Liver (tissue), 8 donors: ENCODE measurements at regions not wholly inside any gene's neighbourhood (a gene's known extent, or its start where the extent isn't known, plus 50 kb on each side); places are given as distances from the start of the nearest gene placed in this dataset.

Source experiments
- DNase-seq: peaks from one replicate; pipeline ENCODE4 v3.0.0-alpha.2; 2017; ENCODE audit warnings: low spot score
- H3K27ac ChIP-seq, 2 donors: one replicate each; pipeline ENCODE4 v1.7.0; 2013; ENCODE audit warnings: inconsistent platforms in 2 of 2, low read length in 2 of 2, control low read depth in 1 of 2, low read depth in 1 of 2, mild to moderate bottlenecking in 1 of 2
- H3K27me3 ChIP-seq, 4 donors: one replicate each; pipeline versions ENCODE4 v1.6.1 to v1.7.0; 2013; ENCODE audit warnings: low read length in 3 of 4, inconsistent platforms in 1 of 4, mild to moderate bottlenecking in 1 of 4, moderate library complexity in 1 of 4; ENCODE audit not compliant: control insufficient read depth in 4 of 4, insufficient read depth in 4 of 4
- H3K36me3 ChIP-seq, 4 donors: one replicate each; pipeline versions ENCODE4 v1.6.1 to v1.7.0; 2013; ENCODE audit warnings: low read length in 3 of 4, mild to moderate bottlenecking in 3 of 4, low read depth in 1 of 4, moderate library complexity in 1 of 4; ENCODE audit not compliant: control insufficient read depth in 4 of 4, insufficient read depth in 3 of 4
- H3K4me1 ChIP-seq, 4 donors: one replicate each; pipeline versions ENCODE4 v1.6.1 to v1.7.0; 2013; ENCODE audit warnings: low read length in 3 of 4, mild to moderate bottlenecking in 3 of 4, moderate library complexity in 1 of 4; ENCODE audit not compliant: control insufficient read depth in 4 of 4, insufficient read depth in 4 of 4
- H3K4me3 ChIP-seq, 3 donors: one replicate each; pipeline versions ENCODE4 v1.6.1 to v1.7.0; 2013; ENCODE audit warnings: low read length in 3 of 3, control low read depth in 1 of 3, low read depth in 1 of 3, mild to moderate bottlenecking in 1 of 3
- H3K9ac ChIP-seq, 2 donors: one replicate each; pipeline ENCODE4 v1.7.0; 2013; ENCODE audit warnings: low read length in 2 of 2, mild to moderate bottlenecking in 2 of 2, moderate library complexity in 2 of 2, control low read depth in 1 of 2, low read depth in 1 of 2
- H3K9me3 ChIP-seq, 4 donors: one replicate each; pipeline versions ENCODE4 v1.6.1 to v1.7.0; 2013; ENCODE audit warnings: low read length in 3 of 4; ENCODE audit not compliant: control insufficient read depth in 4 of 4
- ATF3 ChIP-seq: IDR thresholded peaks from 2 replicates; pipeline ENCODE4 v1.6.1; 2016; ENCODE audit warnings: antibody characterized with exemption
- CTCF ChIP-seq: fragments of 150-350 bp; IDR thresholded peaks from 2 replicates; pipeline ENCODE4 v1.5.1; 2017; ENCODE audit warnings: improper control_type of control experiment, low read depth, low read length; ENCODE audit not compliant: missing input control
- EGR1 ChIP-seq, 2 donors: IDR thresholded peaks; 2 replicates each; pipeline ENCODE4 v1.6.1; 2016 to 2018; ENCODE audit warnings: antibody characterized with exemption in 2 of 2, low read depth in 2 of 2
- FOXA1 ChIP-seq: IDR thresholded peaks from 2 replicates; pipeline ENCODE4 v1.6.1; 2016; ENCODE audit warnings: antibody characterized with exemption
- FOXA2 ChIP-seq: IDR thresholded peaks from 2 replicates; pipeline ENCODE4 v1.6.1; 2016; ENCODE audit warnings: antibody characterized with exemption
- GABPA ChIP-seq, 2 donors: IDR thresholded peaks in 1 of 2; conservative IDR thresholded peaks in 1 of 2; 2 replicates each; pipeline ENCODE4 v1.6.1; 2016; ENCODE audit warnings: antibody characterized with exemption in 2 of 2, mild to moderate bottlenecking in 1 of 2, moderate library complexity in 1 of 2
- HNF4A ChIP-seq, 2 donors: conservative IDR thresholded peaks; 2 replicates each; pipeline ENCODE4 v1.6.1; 2016; ENCODE audit warnings: antibody characterized with exemption in 2 of 2, mild to moderate bottlenecking in 2 of 2
- HNF4G ChIP-seq: IDR thresholded peaks from 2 replicates; pipeline ENCODE4 v1.6.1; 2016; ENCODE audit warnings: antibody characterized with exemption
- JUND ChIP-seq, 2 donors: IDR thresholded peaks; 2 replicates each; pipeline ENCODE4 v1.6.1; 2016; ENCODE audit warnings: antibody characterized with exemption in 2 of 2
- MAX ChIP-seq: IDR thresholded peaks from 2 replicates; pipeline ENCODE4 v1.6.1; 2016; ENCODE audit warnings: antibody characterized with exemption
- NR2F2 ChIP-seq: IDR thresholded peaks from 2 replicates; pipeline ENCODE4 v1.6.1; 2016; ENCODE audit warnings: antibody characterized with exemption
- RAD21 ChIP-seq, 2 donors: IDR thresholded peaks; 2 replicates each; pipeline ENCODE4 v1.6.1; 2016; ENCODE audit warnings: antibody characterized with exemption in 2 of 2, mild to moderate bottlenecking in 2 of 2
- REST ChIP-seq: IDR thresholded peaks from 2 replicates; pipeline ENCODE4 v1.6.1; 2016; ENCODE audit warnings: antibody characterized with exemption, mild to moderate bottlenecking
- RXRA ChIP-seq, 2 donors: IDR thresholded peaks; 2 replicates each; pipeline ENCODE4 v1.6.1; 2017 to 2018; ENCODE audit warnings: antibody characterized with exemption in 2 of 2, mild to moderate bottlenecking in 1 of 2
- SP1 ChIP-seq: IDR thresholded peaks from 2 replicates; pipeline ENCODE4 v1.6.1; 2018; ENCODE audit warnings: antibody characterized with exemption, mild to moderate bottlenecking
- TAF1 ChIP-seq: conservative IDR thresholded peaks from 2 replicates; pipeline ENCODE4 v1.6.1; 2016; ENCODE audit warnings: antibody characterized with exemption, mild to moderate bottlenecking
- YY1 ChIP-seq: IDR thresholded peaks from 2 replicates; pipeline ENCODE4 v1.6.1; 2016; ENCODE audit warnings: antibody characterized with exemption, mild to moderate bottlenecking
- ZBTB33 ChIP-seq: IDR thresholded peaks from 2 replicates; pipeline ENCODE4 v1.6.1; 2016; ENCODE audit warnings: antibody characterized with exemption
- WGBS: extraction: QIAGEN DNeasy Blood & Tissue Kit; methylation state at CpG from one replicate; pipeline ENCODE4 v1.1.7; 2013; 5-methylcytosine and 5-hydroxymethylcytosine counted together
- donor health status: healthy.
- donor health status: healthy.
- donor health status: healthy.
- donor health status: healthy.
- donor health status: healthy.

- Histone ChIP-seq H3K36me3 (no peaks in the 10 kb centered on the region), H3K9me3 (no peaks in the 10 kb centered on the region), H3K9ac (no peak overlapping the region), H3K4me3 (no peak overlapping the region), H3K4me1 (no peaks in the 10 kb centered on the region), H3K27ac (no peak overlapping the region), H3K27me3 (no peaks in the 10 kb centered on the region)
- no peak for DNase-seq
- no peak for TF ChIP-seq TAF1
- TF ChIP-seq CTCF = no peak
- TF ChIP-seq HNF4G = no peak
- TF ChIP-seq HNF4A (conservative IDR thresholded peaks at IDR 0.05) = no peak
- no peak for TF ChIP-seq FOXA2
- no peak for TF ChIP-seq EGR1 (IDR thresholded peaks at IDR 0.05; ENCODE audit: low read depth in 2 of 2)
- no peak for TF ChIP-seq REST
- TF ChIP-seq RXRA (IDR thresholded peaks at IDR 0.05) = no peak
- TF ChIP-seq GABPA (IDR thresholded peaks at IDR 0.05 in 1 of 2, conservative IDR thresholded peaks at IDR 0.05 in 1 of 2) = no peak
- no peak for TF ChIP-seq JUND (IDR thresholded peaks at IDR 0.05)
- no peak for TF ChIP-seq FOXA1
- TF ChIP-seq RAD21 (IDR thresholded peaks at IDR 0.05) = no peak
- no peak for TF ChIP-seq ATF3
- no peak for TF ChIP-seq SP1
- TF ChIP-seq YY1 = no peak
- TF ChIP-seq NR2F2 = no peak
- no peak for TF ChIP-seq ZBTB33
- no peak for TF ChIP-seq MAX
- WGBS = 66% methylated on average over 2 of the region's 2 CpGs
These were observed 402.4 kb upstream of the LRRTM1 start for GRCh38 chr2:80706951-80707350.

GRCh38 chr2:80706541-80706940, 402.0 kb upstream of the LRRTM1 start:
- H3K27ac ChIP-seq = no peak overlapping the region
- no peaks in the 10 kb centered on the region for H3K9me3 ChIP-seq
- no peaks in the 10 kb centered on the region for H3K4me1 ChIP-seq
- no peak for DNase-seq
- H3K4me3 ChIP-seq = no peak overlapping the region
- H3K27me3 ChIP-seq = no peaks in the 10 kb centered on the region
- H3K9ac ChIP-seq = no peak overlapping the region
- no peaks in the 10 kb centered on the region for H3K36me3 ChIP-seq
- 78% methylated on average over 5 of the region's 5 CpGs for WGBS
- no peak for TF ChIP-seq FOXA1
- TF ChIP-seq HNF4A (conservative IDR thresholded peaks at IDR 0.05) = no peak
- no peak for TF ChIP-seq TAF1
- TF ChIP-seq RXRA (IDR thresholded peaks at IDR 0.05) = no peak
- no peak for TF ChIP-seq HNF4G
- no peak for TF ChIP-seq MAX
- no peak for TF ChIP-seq JUND (IDR thresholded peaks at IDR 0.05)
- no peak for TF ChIP-seq YY1
- no peak for TF ChIP-seq SP1
- TF ChIP-seq ZBTB33 = no peak
- TF ChIP-seq FOXA2 = no peak
- no peak for TF ChIP-seq ATF3
- no peak for TF ChIP-seq REST
